ENCODE measurements at regions not wholly inside any gene's neighbourhood (a gene's known extent, or its start where the extent isn't known, plus 50 kb on each side); places are given as distances from the start of the nearest gene placed in this dataset.

DNA sequence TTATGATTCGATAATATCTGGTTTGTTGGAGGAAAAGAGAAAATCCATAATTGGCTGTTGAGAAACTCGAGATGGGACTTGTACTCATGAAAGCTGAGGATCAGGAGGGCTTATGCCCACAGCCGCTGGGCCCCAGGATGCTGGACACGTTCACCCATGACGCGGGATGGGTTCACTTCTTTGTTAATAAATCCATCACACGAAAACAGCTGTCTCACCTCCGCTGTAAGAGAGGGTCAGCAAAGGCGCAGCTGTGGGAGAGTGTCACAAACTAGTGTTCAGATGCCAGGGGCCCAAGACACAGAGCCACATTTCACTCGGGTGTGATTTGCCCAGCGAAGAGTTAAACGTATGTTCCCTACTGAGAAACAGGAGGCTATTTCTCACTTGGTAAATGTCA lies 315.1 kb downstream of the THBS2 start:
- H3K36me3 ChIP-seq (replicated peaks in 1 of 2; ENCODE audit: control extremely low read depth in 1 of 2, control insufficient read depth in 1 of 2, extremely low read depth in 1 of 2, insufficient read depth in 2 of 2, low read length in 1 of 2) = no peaks in the 10 kb centered on the region
- H3K4me3 ChIP-seq (ENCODE audit: control extremely low read depth in 1 of 5, extremely low read depth in 1 of 5, insufficient read depth in 1 of 5, low read depth in 2 of 5, low read length in 4 of 5) = no peak overlapping the region
- H3K4me1 ChIP-seq (ENCODE audit: control insufficient read depth in 2 of 2, insufficient read depth in 2 of 2, low read length in 2 of 2) = no peaks in the 10 kb centered on the region
- no peak overlapping the region for H3K4me2 ChIP-seq (replicated peaks; ENCODE audit: low read depth, low read length, poor library complexity, severe bottlenecking)
- H3K4me3 Mint-ChIP-seq = no peak overlapping the region
- no peaks in the 10 kb centered on the region for H3K79me2 ChIP-seq (ENCODE audit: control insufficient read depth, insufficient read depth, low read length)
- H3K4me1 Mint-ChIP-seq = no peaks in the 10 kb centered on the region
- POLR2A ChIA-PET = no interaction called here
- H2AFZ ChIP-seq (ENCODE audit: insufficient read depth, low read depth, low read length, poor library complexity, severe bottlenecking) = no peak overlapping the region
- peaks cover 0 to 2% (median 0%) of the 10 kb centered on the region in 4 experiments for H3K27me3 ChIP-seq (replicated peaks in 1 of 4; ENCODE audit: control extremely low read depth in 1 of 4, control insufficient read depth in 3 of 4, insufficient read depth in 4 of 4, low read length in 3 of 4)
- CTCF ChIA-PET = interaction anchor here (0.9 kb wide), 1 partner anchor 18 kb away, joined by 3 read pairs; no protein-coding TSS in a partner anchor
- peaks cover 9% of the 10 kb centered on the region for H3K27me3 Mint-ChIP-seq
- no peaks in the 10 kb centered on the region for H3K9me3 Mint-ChIP-seq (ENCODE audit: insufficient read depth)
- DNase-seq (no peak), ATAC-seq (ENCODE audit: low read depth) (no peak)
- no peak overlapping the region for H3K27ac Mint-ChIP-seq
- H4K20me1 ChIP-seq (ENCODE audit: control insufficient read depth, insufficient read depth, low read length, poor library complexity, severe bottlenecking) = no peaks in the 10 kb centered on the region
- intact Hi-C loops (cut with micrococcal nuclease) = no loop called here
- TF ChIP-seq, protein P1, sequence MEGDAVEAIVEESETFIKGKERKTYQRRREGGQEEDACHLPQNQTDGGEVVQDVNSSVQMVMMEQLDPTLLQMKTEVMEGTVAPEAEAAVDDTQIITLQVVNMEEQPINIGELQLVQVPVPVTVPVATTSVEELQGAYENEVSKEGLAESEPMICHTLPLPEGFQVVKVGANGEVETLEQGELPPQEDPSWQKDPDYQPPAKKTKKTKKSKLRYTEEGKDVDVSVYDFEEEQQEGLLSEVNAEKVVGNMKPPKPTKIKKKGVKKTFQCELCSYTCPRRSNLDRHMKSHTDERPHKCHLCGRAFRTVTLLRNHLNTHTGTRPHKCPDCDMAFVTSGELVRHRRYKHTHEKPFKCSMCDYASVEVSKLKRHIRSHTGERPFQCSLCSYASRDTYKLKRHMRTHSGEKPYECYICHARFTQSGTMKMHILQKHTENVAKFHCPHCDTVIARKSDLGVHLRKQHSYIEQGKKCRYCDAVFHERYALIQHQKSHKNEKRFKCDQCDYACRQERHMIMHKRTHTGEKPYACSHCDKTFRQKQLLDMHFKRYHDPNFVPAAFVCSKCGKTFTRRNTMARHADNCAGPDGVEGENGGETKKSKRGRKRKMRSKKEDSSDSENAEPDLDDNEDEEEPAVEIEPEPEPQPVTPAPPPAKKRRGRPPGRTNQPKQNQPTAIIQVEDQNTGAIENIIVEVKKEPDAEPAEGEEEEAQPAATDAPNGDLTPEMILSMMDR (IDR thresholded peaks at IDR 0.05) = no peak
- TF ChIP-seq EZH2 (IDR thresholded peaks at IDR 0.05; ENCODE audit: borderline replicate concordance, insufficient read depth, low read depth, low read length, poor library complexity, severe bottlenecking) = no peak
- 90% methylated on average over 11 of the region's 12 CpGs for WGBS (ENCODE audit: insufficient coverage)
- H3K9me3 ChIP-seq (ENCODE audit: control extremely low read depth in 1 of 3, control insufficient read depth in 2 of 3, insufficient read depth in 1 of 3, low read length in 2 of 3) = no peaks in the 10 kb centered on the region
- H3K9ac ChIP-seq (ENCODE audit: low read length) = no peak overlapping the region
- H3K27ac ChIP-seq (ENCODE audit: low read length in 2 of 2) = no peak overlapping the region

- Mint-ChIP-seq H3K27ac (no peak overlapping the region), H3K9me3 (ENCODE audit: insufficient read depth) (no peaks in the 10 kb centered on the region), H3K4me3 (no peak overlapping the region), H3K4me1 (no peaks in the 10 kb centered on the region), H3K27me3 (peaks cover 9% of the 10 kb centered on the region)
- Histone ChIP-seq H3K4me2 (replicated peaks; ENCODE audit: low read depth, low read length, poor library complexity, severe bottlenecking) (no peak overlapping the region), H3K9ac (ENCODE audit: low read length) (no peak overlapping the region), H3K79me2 (ENCODE audit: control insufficient read depth, insufficient read depth, low read length) (no peaks in the 10 kb centered on the region), H3K4me3 (ENCODE audit: control extremely low read depth in 1 of 5, extremely low read depth in 1 of 5, insufficient read depth in 1 of 5, low read depth in 2 of 5, low read length in 4 of 5) (no peak overlapping the region), H3K27me3 (replicated peaks in 1 of 4; ENCODE audit: control extremely low read depth in 1 of 4, control insufficient read depth in 3 of 4, insufficient read depth in 4 of 4, low read length in 3 of 4) (peaks cover 0 to 2% (median 0%) of the 10 kb centered on the region in 4 experiments), H3K9me3 (ENCODE audit: control extremely low read depth in 1 of 3, control insufficient read depth in 2 of 3, insufficient read depth in 1 of 3, low read length in 2 of 3) (peaks cover 0 to 7% (median 0%) of the 10 kb centered on the region in 3 donors), H2AFZ (ENCODE audit: insufficient read depth, low read depth, low read length, poor library complexity, severe bottlenecking) (no peak overlapping the region), H4K20me1 (ENCODE audit: control insufficient read depth, insufficient read depth, low read length, poor library complexity, severe bottlenecking) (no peaks in the 10 kb centered on the region), H3K36me3 (replicated peaks in 1 of 2; ENCODE audit: control extremely low read depth in 1 of 2, control insufficient read depth in 1 of 2, extremely low read depth in 1 of 2, insufficient read depth in 2 of 2, low read length in 1 of 2) (no peaks in the 10 kb centered on the region), H3K27ac (ENCODE audit: low read length in 2 of 2) (no peak overlapping the region), H3K4me1 (ENCODE audit: control insufficient read depth in 2 of 2, insufficient read depth in 2 of 2, low read length in 2 of 2) (no peaks in the 10 kb centered on the region)
- 93% methylated on average over 3 of the region's 7 CpGs for WGBS (ENCODE audit: insufficient coverage)
- ChIA-PET POLR2A (no interaction called here), CTCF (no interaction called here)
- intact Hi-C loops (cut with micrococcal nuclease) = no loop called here
- TF ChIP-seq, protein P1 (IDR thresholded peaks at IDR 0.05) = no peak
- no peak for TF ChIP-seq EZH2 (IDR thresholded peaks at IDR 0.05; ENCODE audit: borderline replicate concordance, insufficient read depth, low read depth, low read length, poor library complexity, severe bottlenecking)
- ATAC-seq (ENCODE audit: low read depth) (no peak), DNase-seq (no peak)
These were observed 316.6 kb downstream of the THBS2 start for GRCh38 chr6:168937054-168937453.

Measured in B cell (primary cell).